Glutamatergic neuron (in vitro differentiated cells): ENCODE measurements at regions not wholly inside any gene's neighbourhood (a gene's known extent, or its start where the extent isn't known, plus 50 kb on each side); places are given as distances from the start of the nearest gene placed in this dataset.
"Not testable (repeated sequence)": the region's sequence is repeated elsewhere in the genome, so short reads cannot be mapped to it uniquely, and the experiment has no call there.

ENCODE experiments used
- DNase-seq: peaks from one replicate; pipeline ENCODE4 v3.0.0; 2022
- H3K27ac Mint-ChIP-seq: one replicate; pipeline ENCODE4 v1.8.0; 2020; ENCODE audit warnings: mild to moderate bottlenecking, mixed read lengths, inconsistent platforms; ENCODE audit not compliant: unreplicated experiment
- H3K27me3 Mint-ChIP-seq: one replicate; pipeline ENCODE4 v1.8.0; 2020; ENCODE audit warnings: mild to moderate bottlenecking, moderate library complexity, mixed read lengths, inconsistent platforms; ENCODE audit not compliant: unreplicated experiment
- H3K36me3 Mint-ChIP-seq: one replicate; pipeline ENCODE4 v1.8.0; 2020; ENCODE audit warnings: mild to moderate bottlenecking, mixed read lengths, inconsistent platforms; ENCODE audit not compliant: unreplicated experiment
- H3K4me1 Mint-ChIP-seq: one replicate; pipeline ENCODE4 v1.8.0; 2020; ENCODE audit warnings: mild to moderate bottlenecking, low read depth, mixed read lengths, inconsistent platforms; ENCODE audit not compliant: unreplicated experiment
- H3K4me3 Mint-ChIP-seq: one replicate; pipeline ENCODE4 v1.8.0; 2020; ENCODE audit warnings: mild to moderate bottlenecking, mixed read lengths, inconsistent platforms; ENCODE audit not compliant: unreplicated experiment
- H3K9me3 Mint-ChIP-seq: one replicate; pipeline ENCODE4 v1.8.0; 2020; ENCODE audit warnings: mild to moderate bottlenecking, moderate library complexity, mixed read lengths, inconsistent platforms; ENCODE audit not compliant: unreplicated experiment
- CTCF ChIP-seq: fragments of 200-600 bp; sonication (generic); IDR thresholded peaks from one replicate; pipeline ENCODE4 v1.5.0; 2021; ENCODE audit not compliant: partially characterized antibody, unreplicated experiment

- Mint-ChIP-seq H3K9me3 (no peaks in the 10 kb centered on the region), H3K27me3 (no peaks in the 10 kb centered on the region), H3K4me3 (no peak overlapping the region), H3K4me1 (no peaks in the 10 kb centered on the region), H3K27ac (no peak overlapping the region), H3K36me3 (no peaks in the 10 kb centered on the region)
- DNase-seq: no peak
- TF ChIP-seq CTCF: no peak
Observed at GRCh38 chr1:166600574-166600973, 238.7 kb upstream of the POGK start.

- no peaks in the 10 kb centered on the region for H3K9me3 Mint-ChIP-seq
- H3K27ac Mint-ChIP-seq: no peak overlapping the region
- no peak for TF ChIP-seq CTCF
- no peaks in the 10 kb centered on the region for H3K36me3 Mint-ChIP-seq
- DNase-seq: no peak
- H3K4me1 Mint-ChIP-seq: no peaks in the 10 kb centered on the region
- no peak overlapping the region for H3K4me3 Mint-ChIP-seq
- no peaks in the 10 kb centered on the region for H3K27me3 Mint-ChIP-seq
Observed at GRCh38 chr1:166601650-166602278, 237.5 kb upstream of the POGK start.

GRCh38 chr1:166602801-166603200, 236.5 kb upstream of the POGK start:
- H3K9me3 Mint-ChIP-seq, H3K27ac Mint-ChIP-seq, H3K36me3 Mint-ChIP-seq, DNase-seq, H3K4me1 Mint-ChIP-seq, H3K27me3 Mint-ChIP-seq, H3K4me3 Mint-ChIP-seq: not testable (repeated sequence)

GRCh38 chr1:166603296-166603695, 236.0 kb upstream of the POGK start:
- no peak for TF ChIP-seq CTCF
- Mint-ChIP-seq H3K36me3 (no peaks in the 10 kb centered on the region), H3K27me3 (no peaks in the 10 kb centered on the region), H3K4me3 (no peak overlapping the region), H3K4me1 (no peaks in the 10 kb centered on the region), H3K27ac (no peak overlapping the region), H3K9me3 (no peaks in the 10 kb centered on the region)
- no peak for DNase-seq

GRCh38 chr1:166605137-166605536, 234.1 kb upstream of the POGK start:
- Mint-ChIP-seq H3K36me3 (no peaks in the 10 kb centered on the region), H3K4me1 (no peaks in the 10 kb centered on the region), H3K9me3 (no peaks in the 10 kb centered on the region), H3K27ac (no peak overlapping the region), H3K4me3 (no peak overlapping the region), H3K27me3 (no peaks in the 10 kb centered on the region)
- TF ChIP-seq CTCF: no peak
- no peak for DNase-seq

- H3K36me3 Mint-ChIP-seq: no peaks in the 10 kb centered on the region
- no peak overlapping the region for H3K27ac Mint-ChIP-seq
- no peaks in the 10 kb centered on the region for H3K27me3 Mint-ChIP-seq
- no peak for DNase-seq
- TF ChIP-seq CTCF: no peak
- H3K4me3 Mint-ChIP-seq: no peak overlapping the region
- H3K9me3 Mint-ChIP-seq: no peaks in the 10 kb centered on the region
- no peaks in the 10 kb centered on the region for H3K4me1 Mint-ChIP-seq
Observed at GRCh38 chr1:166612886-166613285, 226.4 kb upstream of the POGK start.
